Mesenchymal stem cell (in vitro differentiated cells and primary cell): ENCODE measurements at regions not wholly inside any gene's neighbourhood (a gene's known extent, or its start where the extent isn't known, plus 50 kb on each side); places are given as distances from the start of the nearest gene placed in this dataset.

ENCODE experiments used
- DNase-seq: peaks from one replicate; pipeline ENCODE4 v3.0.0-alpha.2; 2013
- H2AFZ ChIP-seq: one replicate; pipeline ENCODE4 v1.6.1; 2013; ENCODE audit warnings: low read depth, mild to moderate bottlenecking, control low read depth, inconsistent platforms, low read length, moderate library complexity
- H2AK5ac ChIP-seq: 2 replicates; pipeline ENCODE4 v1.6.1; 2013; ENCODE audit warnings: low read length, moderate library complexity, mild to moderate bottlenecking, inconsistent platforms; ENCODE audit not compliant: severe bottlenecking
- H2BK120ac ChIP-seq: one replicate; pipeline ENCODE4 v1.6.1; 2013; ENCODE audit warnings: low read depth, mild to moderate bottlenecking, inconsistent platforms, low read length, moderate library complexity
- H2BK12ac ChIP-seq, 2 experiments: one replicate each; pipeline ENCODE4 v1.6.1; 2013; ENCODE audit warnings: inconsistent platforms in 2 of 2, low read length in 2 of 2, mild to moderate bottlenecking in 2 of 2, moderate library complexity in 2 of 2, control low read depth in 1 of 2
- H2BK15ac ChIP-seq: one replicate; pipeline ENCODE4 v1.6.1; 2013; ENCODE audit warnings: mild to moderate bottlenecking, low read depth, inconsistent platforms; ENCODE audit not compliant: poor library complexity, severe bottlenecking
- H2BK5ac ChIP-seq: 2 replicates; pipeline ENCODE4 v1.6.1; 2013; ENCODE audit warnings: low read depth, mild to moderate bottlenecking, low read length, control low read depth, inconsistent platforms; ENCODE audit not compliant: poor library complexity, severe bottlenecking
- H3K14ac ChIP-seq, 2 experiments: one replicate each; pipeline ENCODE4 v1.6.1; 2013; ENCODE audit warnings: inconsistent platforms in 2 of 2, low read length in 2 of 2, control low read depth in 1 of 2, mild to moderate bottlenecking in 1 of 2, moderate library complexity in 1 of 2
- H3K18ac ChIP-seq, 2 experiments: one replicate each; pipeline ENCODE4 v1.6.1; 2013; ENCODE audit warnings: inconsistent platforms in 2 of 2, low read length in 2 of 2, control low read depth in 1 of 2, low read depth in 1 of 2, mild to moderate bottlenecking in 1 of 2
- H3K23ac ChIP-seq, 2 experiments: one replicate each; pipeline ENCODE4 v1.6.1; 2013; ENCODE audit warnings: inconsistent platforms in 2 of 2, low read length in 2 of 2, mild to moderate bottlenecking in 2 of 2, moderate library complexity in 2 of 2, control low read depth in 1 of 2
- H3K27ac ChIP-seq: 2 replicates; pipeline ENCODE4 v1.5.1; 2013; ENCODE audit warnings: mild to moderate bottlenecking, moderate library complexity, low read length, control low read depth, inconsistent platforms; ENCODE audit not compliant: poor library complexity, severe bottlenecking
- H3K27me3 ChIP-seq, 2 experiments: 2 replicates each; pipeline versions ENCODE4 v1.6.1 to v1.7.0; 2013; ENCODE audit warnings: low read length in 2 of 2, mild to moderate bottlenecking in 2 of 2, moderate library complexity in 2 of 2, control low read depth in 1 of 2, inconsistent platforms in 1 of 2; ENCODE audit not compliant: control insufficient read depth in 1 of 2, insufficient read depth in 1 of 2
- H3K36me3 ChIP-seq, 2 experiments: 2 replicates each; pipeline versions ENCODE4 v1.6.1 to v1.7.0; 2013; ENCODE audit warnings: low read length in 2 of 2, control low read depth in 1 of 2, inconsistent platforms in 1 of 2, low read depth in 1 of 2, mild to moderate bottlenecking in 1 of 2; ENCODE audit not compliant: insufficient read depth in 2 of 2, control insufficient read depth in 1 of 2
- H3K4ac ChIP-seq, 2 experiments: one replicate each; pipeline ENCODE4 v1.6.1; 2013; ENCODE audit warnings: inconsistent platforms in 2 of 2, low read length in 2 of 2, mild to moderate bottlenecking in 2 of 2, moderate library complexity in 2 of 2, control low read depth in 1 of 2, low read depth in 1 of 2
- H3K4me1 ChIP-seq: 2 replicates; pipeline ENCODE4 v1.6.1; 2013; ENCODE audit warnings: low read depth, low read length, control low read depth; ENCODE audit not compliant: control insufficient read depth, insufficient read depth
- H3K4me2 ChIP-seq: 2 replicates; pipeline ENCODE4 v1.6.1; 2013; ENCODE audit warnings: low read length, mild to moderate bottlenecking, inconsistent platforms; ENCODE audit not compliant: poor library complexity, severe bottlenecking
- H3K4me3 ChIP-seq, 2 experiments: 2 replicates each; pipeline versions ENCODE4 v1.5.1 to v1.7.0; 2013; ENCODE audit warnings: low read length in 2 of 2, mild to moderate bottlenecking in 2 of 2, control low read depth in 1 of 2, low read depth in 1 of 2; ENCODE audit not compliant: insufficient read depth in 1 of 2
- H3K79me1 ChIP-seq: replicated peaks from 2 replicates; pipeline ENCODE4 v1.6.1; 2013; ENCODE audit warnings: mild to moderate bottlenecking, control low read depth, low read length, inconsistent platforms; ENCODE audit not compliant: poor library complexity, severe bottlenecking
- H3K9ac ChIP-seq: 2 replicates; pipeline ENCODE4 v1.7.0; 2013; ENCODE audit warnings: mild to moderate bottlenecking, low read length, moderate library complexity
- H3K9me3 ChIP-seq: 2 replicates; pipeline ENCODE4 v1.7.0; 2013; ENCODE audit warnings: mild to moderate bottlenecking, low read length; ENCODE audit not compliant: control insufficient read depth
- H4K8ac ChIP-seq: one replicate; pipeline ENCODE4 v1.6.1; 2013; ENCODE audit warnings: inconsistent platforms, mild to moderate bottlenecking, low read length, moderate library complexity
- H4K91ac ChIP-seq: one replicate; pipeline ENCODE4 v1.6.1; 2013; ENCODE audit warnings: mild to moderate bottlenecking, low read length, inconsistent platforms
- WGBS: methylation state at CpG from one replicate; pipeline ENCODE4 v1.1.7; 2013; ENCODE audit warnings: mixed read lengths; 5-methylcytosine and 5-hydroxymethylcytosine counted together

DNA sequence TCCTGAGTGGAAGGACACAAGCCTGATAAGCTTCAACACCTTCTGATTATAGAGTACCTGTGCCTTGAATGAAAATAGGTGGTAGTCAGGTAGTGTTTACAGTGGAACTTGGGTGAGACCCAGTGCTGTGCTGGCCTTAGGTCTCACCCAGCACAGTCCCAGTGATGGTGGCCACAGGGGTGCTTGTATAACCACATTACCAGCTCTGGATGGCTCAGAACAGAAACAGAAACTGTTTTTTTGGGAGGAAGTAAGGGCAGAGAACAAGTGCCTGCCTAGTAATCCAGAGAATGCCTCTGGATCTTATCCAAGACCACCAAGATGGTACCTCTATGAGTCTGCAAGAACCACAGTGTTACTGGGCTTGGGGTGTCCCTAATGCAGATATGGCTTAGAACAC lies 171.5 kb upstream of the DIPK2B start:
- H4K8ac ChIP-seq: no peak overlapping the region
- H3K79me1 ChIP-seq: no peaks in the 10 kb centered on the region
- no peak overlapping the region for H2BK5ac ChIP-seq
- no peak overlapping the region for H3K18ac ChIP-seq
- H3K27me3 ChIP-seq: peaks cover 0 to 3% of the 10 kb centered on the region in 2 experiments
- H2AK5ac ChIP-seq: no peak overlapping the region
- no peak overlapping the region for H3K4me2 ChIP-seq
- H3K4me3 ChIP-seq: no peak overlapping the region
- H2BK12ac ChIP-seq: no peak overlapping the region
- no peak for DNase-seq
- H3K4me1 ChIP-seq: no peaks in the 10 kb centered on the region
- no peak overlapping the region for H3K4ac ChIP-seq
- H2BK15ac ChIP-seq: no peak overlapping the region
- peaks cover 86% of the 10 kb centered on the region for H3K9me3 ChIP-seq
- no peak overlapping the region for H2AFZ ChIP-seq
- H3K9ac ChIP-seq: no peak overlapping the region
- no peak overlapping the region for H3K23ac ChIP-seq
- no peaks in the 10 kb centered on the region for H3K36me3 ChIP-seq
- H3K27ac ChIP-seq: no peak overlapping the region
- H2BK120ac ChIP-seq: no peak overlapping the region
- H3K14ac ChIP-seq: no peak overlapping the region
- no peak overlapping the region for H4K91ac ChIP-seq

DNA sequence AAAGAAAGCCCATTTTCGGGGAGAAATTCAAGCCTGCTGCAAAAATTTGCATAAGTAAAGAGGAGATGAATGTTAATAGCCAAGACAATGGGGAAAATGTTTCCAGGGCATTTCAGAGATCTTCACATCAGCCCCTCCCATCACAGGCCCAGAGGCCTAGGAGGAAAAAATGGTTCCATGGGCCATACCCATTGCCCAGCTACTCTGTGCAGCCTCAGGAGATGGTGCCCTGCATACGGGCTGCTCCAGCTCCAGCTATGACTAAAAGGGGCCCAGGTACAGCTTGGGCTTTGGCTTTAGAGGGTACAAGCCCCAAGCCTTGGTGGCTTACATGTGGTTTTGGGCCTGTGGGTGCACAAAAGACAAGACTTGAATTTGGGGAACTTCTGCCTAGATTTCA lies 168.0 kb upstream of the DIPK2B start:
- 97% methylated on average over 2 of the region's 2 CpGs for whole genome bisulfite sequencing
- H3K9ac ChIP-seq: no peak overlapping the region
- no peak overlapping the region for H3K27ac ChIP-seq
- no peak overlapping the region for H3K4ac ChIP-seq
- H3K27me3 ChIP-seq: peaks cover 0 to 19% of the 10 kb centered on the region in 2 experiments
- peaks cover 66% of the 10 kb centered on the region for H3K9me3 ChIP-seq
- no peaks in the 10 kb centered on the region for H3K36me3 ChIP-seq
- H3K23ac ChIP-seq: no peak overlapping the region
- H2BK15ac ChIP-seq: no peak overlapping the region
- no peak overlapping the region for H2AFZ ChIP-seq
- no peak overlapping the region for H4K8ac ChIP-seq
- no peak overlapping the region for H4K91ac ChIP-seq
- no peaks in the 10 kb centered on the region for H3K4me1 ChIP-seq
- no peak for DNase-seq
- H3K4me3 ChIP-seq: peak overlapping the region in 1 of 2 experiments; percentile 33
- H2AK5ac ChIP-seq: no peak overlapping the region
- H3K4me2 ChIP-seq: no peak overlapping the region
- H2BK120ac ChIP-seq: no peak overlapping the region
- H2BK12ac ChIP-seq: no peak overlapping the region
- H3K79me1 ChIP-seq: no peaks in the 10 kb centered on the region
- no peak overlapping the region for H2BK5ac ChIP-seq
- H3K14ac ChIP-seq: no peak overlapping the region
- no peak overlapping the region for H3K18ac ChIP-seq

DNA sequence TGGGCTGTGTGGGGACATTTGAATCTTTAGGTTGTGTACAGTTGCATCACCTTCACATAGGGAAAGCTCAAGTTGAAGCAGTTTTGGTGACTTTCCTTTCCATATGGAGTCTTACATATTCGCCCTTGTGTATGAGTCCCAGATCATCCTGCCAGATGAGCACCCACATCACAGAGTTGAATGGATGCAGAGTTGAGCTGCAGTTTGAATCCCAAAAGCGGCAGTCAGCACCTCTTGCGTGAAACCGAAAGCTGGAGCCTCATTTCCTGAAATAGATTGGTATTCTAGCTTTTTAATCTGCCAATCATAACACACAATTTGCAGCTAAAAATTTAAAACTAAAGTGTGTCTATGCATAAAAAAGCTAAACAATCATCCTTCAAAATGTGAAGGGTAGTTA lies 162.9 kb upstream of the DIPK2B start:
- Histone ChIP-seq H2BK12ac (no peak overlapping the region), H4K91ac (no peak overlapping the region), H3K23ac (no peak overlapping the region), H2AK5ac (no peak overlapping the region), H3K14ac (no peak overlapping the region), H3K9ac (no peak overlapping the region), H4K8ac (no peak overlapping the region), H3K27me3 (peaks cover 0 to 40% of the 10 kb centered on the region in 2 experiments), H2AFZ (no peak overlapping the region), H3K36me3 (peaks cover 0 to 4% of the 10 kb centered on the region in 2 experiments), H3K27ac (no peak overlapping the region), H3K4me3 (no peak overlapping the region), H3K4me1 (no peaks in the 10 kb centered on the region), H3K4ac (no peak overlapping the region), H3K79me1 (no peaks in the 10 kb centered on the region), H2BK5ac (no peak overlapping the region), H3K9me3 (peaks cover 28% of the 10 kb centered on the region), H3K18ac (no peak overlapping the region), H2BK15ac (no peak overlapping the region), H2BK120ac (no peak overlapping the region), H3K4me2 (no peak overlapping the region)
- WGBS: 93% methylated on average over 1 of the region's 4 CpGs
- no peak for DNase-seq

DNA sequence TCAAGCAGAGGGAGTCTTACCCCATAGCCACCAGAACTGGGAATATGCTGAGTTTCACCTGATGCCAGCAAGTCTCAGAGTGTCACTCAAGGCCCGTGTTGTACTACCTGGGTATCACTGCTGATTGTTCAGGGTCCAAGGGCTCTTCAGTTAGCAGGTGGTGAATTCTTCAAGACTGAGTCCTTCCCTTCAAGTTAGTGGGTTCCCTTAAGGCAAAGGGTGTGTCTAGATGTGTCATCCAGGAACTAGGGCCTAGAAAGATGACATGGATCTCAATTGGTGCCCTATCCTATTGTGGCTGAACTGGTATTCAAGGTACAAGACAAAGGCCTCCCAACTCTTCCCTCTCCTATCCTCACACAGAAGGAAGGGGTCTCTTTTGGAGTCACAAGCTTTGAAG lies 159.9 kb upstream of the DIPK2B start:
- Histone ChIP-seq H3K23ac (no peak overlapping the region), H3K36me3 (peaks cover 0 to 4% of the 10 kb centered on the region in 2 experiments), H3K4ac (no peak overlapping the region), H2AFZ (no peak overlapping the region), H3K4me1 (no peaks in the 10 kb centered on the region), H2BK15ac (no peak overlapping the region), H3K14ac (no peak overlapping the region), H3K27me3 (peaks cover 0 to 29% of the 10 kb centered on the region in 2 experiments), H2BK12ac (no peak overlapping the region), H3K18ac (no peak overlapping the region), H3K79me1 (no peaks in the 10 kb centered on the region), H3K4me2 (no peak overlapping the region), H3K9me3 (peaks cover 32% of the 10 kb centered on the region), H3K4me3 (no peak overlapping the region), H2AK5ac (no peak overlapping the region), H2BK5ac (no peak overlapping the region), H4K91ac (no peak overlapping the region), H2BK120ac (no peak overlapping the region), H3K9ac (no peak overlapping the region), H3K27ac (no peak overlapping the region), H4K8ac (no peak overlapping the region)
- DNase-seq: no peak
- WGBS: 93% methylated on average over 1 of the region's 1 CpG
